Activated T-helper 17 cell treated with anti-CD3 and anti-CD28 coated beads, Interleukin-2, amount 50 U/mL, for 72 hours (primary cell): ENCODE measurements at regions not wholly inside any gene's neighbourhood (a gene's known extent, or its start where the extent isn't known, plus 50 kb on each side); places are given as distances from the start of the nearest gene placed in this dataset.

Experiments used
- ATAC-seq: fragments of 150-1000 bp; cut with Tn5 transposase; replicated peaks from 2 replicates; pipeline ENCODE4 v1.10.0; 2021; ENCODE audit warnings: mild to moderate bottlenecking, moderate library complexity
- H3K27ac Mint-ChIP-seq: one replicate; pipeline ENCODE4 v1.8.0; 2022; ENCODE audit warnings: mixed read lengths
- H3K27me3 Mint-ChIP-seq: one replicate; pipeline ENCODE4 v1.8.0; 2022; ENCODE audit warnings: mixed read lengths
- H3K36me3 Mint-ChIP-seq: one replicate; pipeline ENCODE4 v1.8.0; 2022; ENCODE audit warnings: low read depth, mild to moderate bottlenecking, mixed read lengths
- H3K4me1 Mint-ChIP-seq: one replicate; pipeline ENCODE4 v1.8.0; 2022; ENCODE audit warnings: mixed read lengths
- H3K4me3 Mint-ChIP-seq: one replicate; pipeline ENCODE4 v1.8.0; 2022; ENCODE audit warnings: mild to moderate bottlenecking, mixed read lengths
- H3K9me3 Mint-ChIP-seq: one replicate; pipeline ENCODE4 v1.8.0; 2022; ENCODE audit warnings: mixed read lengths

GRCh38 chr3:66753670-66754069, 244.4 kb upstream of the KBTBD8 start:
- no peak for ATAC-seq
- Mint-ChIP-seq H3K27me3 (peaks cover 4% of the 10 kb centered on the region), H3K9me3 (no peaks in the 10 kb centered on the region), H3K27ac (no peak overlapping the region), H3K4me1 (no peaks in the 10 kb centered on the region), H3K36me3 (no peaks in the 10 kb centered on the region), H3K4me3 (no peak overlapping the region)

GRCh38 chr3:66754613-66755012, 243.5 kb upstream of the KBTBD8 start:
- Mint-ChIP-seq H3K4me3 (no peak overlapping the region), H3K27me3 (no peaks in the 10 kb centered on the region), H3K9me3 (no peaks in the 10 kb centered on the region), H3K27ac (no peak overlapping the region), H3K36me3 (no peaks in the 10 kb centered on the region), H3K4me1 (no peaks in the 10 kb centered on the region)
- no peak for ATAC-seq

- Mint-ChIP-seq H3K36me3 (no peaks in the 10 kb centered on the region), H3K27me3 (no peaks in the 10 kb centered on the region), H3K4me3 (no peak overlapping the region), H3K4me1 (no peaks in the 10 kb centered on the region), H3K27ac (no peak overlapping the region), H3K9me3 (no peaks in the 10 kb centered on the region)
- no peak for ATAC-seq
These were observed 242.2 kb upstream of the KBTBD8 start for GRCh38 chr3:66755924-66756323.

GRCh38 chr3:66756468-66757036, 241.6 kb upstream of the KBTBD8 start:
- Mint-ChIP-seq H3K4me3 (no peak overlapping the region), H3K9me3 (no peaks in the 10 kb centered on the region), H3K4me1 (no peaks in the 10 kb centered on the region), H3K36me3 (no peaks in the 10 kb centered on the region), H3K27me3 (no peaks in the 10 kb centered on the region), H3K27ac (no peak overlapping the region)
- ATAC-seq: no peak

- no peaks in the 10 kb centered on the region for H3K9me3 Mint-ChIP-seq
- H3K4me1 Mint-ChIP-seq: no peaks in the 10 kb centered on the region
- H3K36me3 Mint-ChIP-seq: no peaks in the 10 kb centered on the region
- H3K4me3 Mint-ChIP-seq: no peak overlapping the region
- no peaks in the 10 kb centered on the region for H3K27me3 Mint-ChIP-seq
- H3K27ac Mint-ChIP-seq: no peak overlapping the region
- no peak for ATAC-seq
These were observed 236.9 kb upstream of the KBTBD8 start for GRCh38 chr3:66761093-66761780.

- H3K4me1 Mint-ChIP-seq: no peaks in the 10 kb centered on the region
- no peak overlapping the region for H3K4me3 Mint-ChIP-seq
- no peak overlapping the region for H3K27ac Mint-ChIP-seq
- H3K27me3 Mint-ChIP-seq: no peaks in the 10 kb centered on the region
- no peak for ATAC-seq
- no peaks in the 10 kb centered on the region for H3K9me3 Mint-ChIP-seq
- H3K36me3 Mint-ChIP-seq: no peaks in the 10 kb centered on the region
These were observed 235.0 kb upstream of the KBTBD8 start for GRCh38 chr3:66762916-66763693.

GRCh38 chr3:66778107-66778506, 220.0 kb upstream of the KBTBD8 start:
- Mint-ChIP-seq H3K4me3 (no peak overlapping the region), H3K27me3 (peaks cover 7% of the 10 kb centered on the region), H3K27ac (no peak overlapping the region), H3K9me3 (no peaks in the 10 kb centered on the region), H3K4me1 (no peaks in the 10 kb centered on the region), H3K36me3 (no peaks in the 10 kb centered on the region)
- no peak for ATAC-seq

- no peak overlapping the region for H3K4me3 Mint-ChIP-seq
- no peaks in the 10 kb centered on the region for H3K4me1 Mint-ChIP-seq
- no peaks in the 10 kb centered on the region for H3K9me3 Mint-ChIP-seq
- peaks cover 7% of the 10 kb centered on the region for H3K27me3 Mint-ChIP-seq
- ATAC-seq: peak; percentile 80
- no peaks in the 10 kb centered on the region for H3K36me3 Mint-ChIP-seq
- H3K27ac Mint-ChIP-seq: no peak overlapping the region
These were observed 219.3 kb upstream of the KBTBD8 start for GRCh38 chr3:66778777-66779176.

- Mint-ChIP-seq H3K4me3 (no peak overlapping the region), H3K27ac (no peak overlapping the region), H3K36me3 (no peaks in the 10 kb centered on the region), H3K4me1 (no peaks in the 10 kb centered on the region), H3K9me3 (no peaks in the 10 kb centered on the region), H3K27me3 (no peaks in the 10 kb centered on the region)
- ATAC-seq: no peak
These were observed 212.8 kb upstream of the KBTBD8 start for GRCh38 chr3:66785191-66785909.

- H3K4me1 Mint-ChIP-seq: no peaks in the 10 kb centered on the region
- no peak overlapping the region for H3K4me3 Mint-ChIP-seq
- H3K27me3 Mint-ChIP-seq: no peaks in the 10 kb centered on the region
These were observed 208.4 kb upstream of the KBTBD8 start for GRCh38 chr3:66789580-66790237.

GRCh38 chr3:66792086-66792485, 206.0 kb upstream of the KBTBD8 start:
- H3K36me3 Mint-ChIP-seq: no peaks in the 10 kb centered on the region
- H3K4me3 Mint-ChIP-seq: no peak overlapping the region
- H3K27me3 Mint-ChIP-seq: peaks cover 7% of the 10 kb centered on the region
- H3K27ac Mint-ChIP-seq: no peak overlapping the region
- ATAC-seq: no peak
- peaks cover 4% of the 10 kb centered on the region for H3K9me3 Mint-ChIP-seq
- no peaks in the 10 kb centered on the region for H3K4me1 Mint-ChIP-seq

More at GRCh38 chr3:66789580-66790237, 208.4 kb upstream of the KBTBD8 start:
- Mint-ChIP-seq H3K36me3 (no peaks in the 10 kb centered on the region), H3K27ac (no peak overlapping the region), H3K9me3 (no peaks in the 10 kb centered on the region)
- no peak for ATAC-seq

GRCh38 chr3:66795365-66795764, 202.7 kb upstream of the KBTBD8 start:
- H3K9me3 Mint-ChIP-seq: peaks cover 4% of the 10 kb centered on the region
- no peak overlapping the region for H3K27ac Mint-ChIP-seq
- H3K27me3 Mint-ChIP-seq: peaks cover 10% of the 10 kb centered on the region
- ATAC-seq: no peak
- no peaks in the 10 kb centered on the region for H3K4me1 Mint-ChIP-seq
- H3K36me3 Mint-ChIP-seq: no peaks in the 10 kb centered on the region
- no peak overlapping the region for H3K4me3 Mint-ChIP-seq

- Mint-ChIP-seq H3K27ac (no peak overlapping the region), H3K27me3 (peaks cover 10% of the 10 kb centered on the region), H3K36me3 (no peaks in the 10 kb centered on the region), H3K4me3 (no peak overlapping the region), H3K4me1 (no peaks in the 10 kb centered on the region), H3K9me3 (peaks cover 4% of the 10 kb centered on the region)
- ATAC-seq: no peak
These were observed 201.8 kb upstream of the KBTBD8 start for GRCh38 chr3:66796343-66796742.

- Mint-ChIP-seq H3K27ac (no peak overlapping the region), H3K27me3 (peaks cover 10% of the 10 kb centered on the region), H3K36me3 (no peaks in the 10 kb centered on the region), H3K4me1 (no peaks in the 10 kb centered on the region), H3K4me3 (no peak overlapping the region), H3K9me3 (peaks cover 4% of the 10 kb centered on the region)
- no peak for ATAC-seq
These were observed 200.1 kb upstream of the KBTBD8 start for GRCh38 chr3:66797889-66798560.
